DND-41 (cell line): ENCODE measurements at regions not wholly inside any gene's neighbourhood (a gene's known extent, or its start where the extent isn't known, plus 50 kb on each side); places are given as distances from the start of the nearest gene placed in this dataset.

Experiments used
- EZH2 ChIP-seq: IDR thresholded peaks from 3 replicates; pipeline ENCODE4 v1.6.1; 2012; ENCODE audit warnings: borderline replicate concordance, low read depth, mild to moderate bottlenecking, moderate library complexity, low read length, inconsistent platforms; ENCODE audit not compliant: severe bottlenecking
- TF ChIP-seq, protein P1 (sequence below): IDR thresholded peaks from 2 replicates; pipeline ENCODE4 v1.5.1; 2012; ENCODE audit warnings: borderline replicate concordance, low read length, moderate library complexity, mild to moderate bottlenecking; ENCODE audit not compliant: poor library complexity, severe bottlenecking; ENCODE audit errors: extremely low read depth

DNA sequence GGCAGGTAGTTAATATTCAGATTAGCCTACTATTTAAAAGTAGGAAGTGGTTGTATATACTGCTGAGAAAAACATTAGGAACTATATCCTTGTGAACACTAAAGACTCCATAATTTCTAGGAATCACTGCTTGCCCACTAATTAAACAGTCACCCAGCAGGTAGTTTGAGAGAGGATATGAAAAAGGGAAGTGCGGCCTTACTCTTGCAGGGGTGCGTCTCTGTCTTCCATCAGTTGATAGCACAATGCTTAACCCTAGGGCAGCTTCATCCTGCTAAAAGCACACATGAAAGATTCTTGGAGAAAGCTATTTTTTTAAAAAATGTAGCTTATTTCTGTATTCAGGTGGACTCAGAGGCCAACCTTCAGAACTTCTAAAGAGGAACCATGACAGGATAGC lies 53.1 kb upstream of the ATP5MC3 start:
- TF ChIP-seq, protein P1, sequence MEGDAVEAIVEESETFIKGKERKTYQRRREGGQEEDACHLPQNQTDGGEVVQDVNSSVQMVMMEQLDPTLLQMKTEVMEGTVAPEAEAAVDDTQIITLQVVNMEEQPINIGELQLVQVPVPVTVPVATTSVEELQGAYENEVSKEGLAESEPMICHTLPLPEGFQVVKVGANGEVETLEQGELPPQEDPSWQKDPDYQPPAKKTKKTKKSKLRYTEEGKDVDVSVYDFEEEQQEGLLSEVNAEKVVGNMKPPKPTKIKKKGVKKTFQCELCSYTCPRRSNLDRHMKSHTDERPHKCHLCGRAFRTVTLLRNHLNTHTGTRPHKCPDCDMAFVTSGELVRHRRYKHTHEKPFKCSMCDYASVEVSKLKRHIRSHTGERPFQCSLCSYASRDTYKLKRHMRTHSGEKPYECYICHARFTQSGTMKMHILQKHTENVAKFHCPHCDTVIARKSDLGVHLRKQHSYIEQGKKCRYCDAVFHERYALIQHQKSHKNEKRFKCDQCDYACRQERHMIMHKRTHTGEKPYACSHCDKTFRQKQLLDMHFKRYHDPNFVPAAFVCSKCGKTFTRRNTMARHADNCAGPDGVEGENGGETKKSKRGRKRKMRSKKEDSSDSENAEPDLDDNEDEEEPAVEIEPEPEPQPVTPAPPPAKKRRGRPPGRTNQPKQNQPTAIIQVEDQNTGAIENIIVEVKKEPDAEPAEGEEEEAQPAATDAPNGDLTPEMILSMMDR = no peak
- no peak for TF ChIP-seq EZH2
